AG08395 (cell line): ENCODE measurements at regions not wholly inside any gene's neighbourhood (a gene's known extent, or its start where the extent isn't known, plus 50 kb on each side); places are given as distances from the start of the nearest gene placed in this dataset.
A peak's percentile ranks its signal among the peaks of the same experiment; 100 is the strongest.
"Not testable (repeated sequence)": the region's sequence is repeated elsewhere in the genome, so short reads cannot be mapped to it uniquely, and the experiment has no call there.

Source experiments
- DNase-seq: peaks from one replicate; pipeline ENCODE4 v3.0.0; 2012; ENCODE audit warnings: mixed read lengths, low spot score

GRCh38 chr1:221963742-221964141 is 221.9 kb upstream of the DUSP10 start:
- DNase-seq = no peak

- no peak for DNase-seq
Observed at GRCh38 chr1:221962385-221962784, 220.5 kb upstream of the DUSP10 start.

- peak; percentile 56 for DNase-seq
Observed at GRCh38 chr1:221961532-221962292, 219.8 kb upstream of the DUSP10 start.

- not testable (repeated sequence) for DNase-seq
Observed at GRCh38 chr1:221958161-221958562, 216.3 kb upstream of the DUSP10 start.

- DNase-seq = not testable (repeated sequence)
Observed at GRCh38 chr1:221957350-221957749, 215.5 kb upstream of the DUSP10 start.

GRCh38 chr1:221949996-221950395 is 208.1 kb upstream of the DUSP10 start:
- DNase-seq = no peak

- DNase-seq = no peak
Observed at GRCh38 chr1:221948459-221948858, 206.6 kb upstream of the DUSP10 start.

GRCh38 chr1:221947731-221948130 is 205.8 kb upstream of the DUSP10 start:
- DNase-seq = no peak

GRCh38 chr1:221946768-221947167 is 204.9 kb upstream of the DUSP10 start:
- no peak for DNase-seq

GRCh38 chr1:221945669-221946068 is 203.8 kb upstream of the DUSP10 start:
- no peak for DNase-seq

GRCh38 chr1:221944247-221944870 is 202.5 kb upstream of the DUSP10 start:
- no peak for DNase-seq

GRCh38 chr1:221940631-221941030 is 198.7 kb upstream of the DUSP10 start:
- no peak for DNase-seq

- DNase-seq = no peak
Observed at GRCh38 chr1:221939607-221940006, 197.7 kb upstream of the DUSP10 start.

GRCh38 chr1:221937155-221937953 is 195.5 kb upstream of the DUSP10 start:
- DNase-seq = no peak

- DNase-seq = no peak
Observed at GRCh38 chr1:221933814-221934213, 191.9 kb upstream of the DUSP10 start.

GRCh38 chr1:221926441-221926840 is 184.6 kb upstream of the DUSP10 start:
- no peak for DNase-seq

- no peak for DNase-seq
Observed at GRCh38 chr1:221925947-221926346, 184.1 kb upstream of the DUSP10 start.

- peak; percentile 57 for DNase-seq
Observed at GRCh38 chr1:221923929-221924598, 182.2 kb upstream of the DUSP10 start.

GRCh38 chr1:221921936-221922335 is 180.0 kb upstream of the DUSP10 start:
- DNase-seq = peak; percentile 10

GRCh38 chr1:221919743-221920142 is 177.9 kb upstream of the DUSP10 start:
- DNase-seq = no peak

GRCh38 chr1:221919341-221919740 is 177.5 kb upstream of the DUSP10 start:
- no peak for DNase-seq

GRCh38 chr1:221916176-221916575 is 174.3 kb upstream of the DUSP10 start:
- no peak for DNase-seq
